ENCODE measurements at regions not wholly inside any gene's neighbourhood (a gene's known extent, or its start where the extent isn't known, plus 50 kb on each side); places are given as distances from the start of the nearest gene placed in this dataset.

DNA sequence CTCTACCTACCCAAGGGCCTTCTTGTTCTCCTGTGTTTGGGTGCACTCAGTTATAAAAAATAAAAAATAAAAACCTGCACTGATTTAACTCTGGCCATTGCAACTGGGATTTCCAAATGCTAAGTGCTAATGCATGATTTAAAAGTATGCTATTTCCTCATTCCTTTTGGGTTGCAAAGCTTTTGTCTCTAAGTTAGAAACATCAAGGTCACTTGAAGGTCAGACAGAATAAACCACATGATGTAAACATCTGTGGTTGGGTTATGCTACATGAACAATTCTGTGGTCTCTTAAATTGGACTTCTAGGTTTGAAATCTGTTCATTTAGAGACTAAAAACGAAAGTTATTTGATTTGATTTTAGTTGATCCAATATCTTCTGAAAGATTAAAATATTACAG, 1547.4 kb upstream of the TENM3 start:
- H3K9ac ChIP-seq (ENCODE audit: low read depth in 1 of 2, low read length in 2 of 2) = no peak overlapping the region
- no peaks in the 10 kb centered on the region for H3K27me3 ChIP-seq (ENCODE audit: control insufficient read depth in 1 of 2, insufficient read depth in 2 of 2, low read length in 2 of 2)
- no peaks in the 10 kb centered on the region for H3K4me1 ChIP-seq (ENCODE audit: control insufficient read depth in 1 of 2, insufficient read depth in 2 of 2, low read length in 2 of 2)
- H3K27ac ChIP-seq (ENCODE audit: low read depth, low read length) = no peak overlapping the region
- H3K9me3 ChIP-seq (ENCODE audit: control insufficient read depth in 1 of 2, low read length in 2 of 2) = no peaks in the 10 kb centered on the region
- no peaks in the 10 kb centered on the region for H3K36me3 ChIP-seq (ENCODE audit: control insufficient read depth in 1 of 2, insufficient read depth in 2 of 2, low read length in 2 of 2)
- no peak overlapping the region for H3K4me3 ChIP-seq (ENCODE audit: low read depth in 1 of 2, low read length in 2 of 2)

DNA sequence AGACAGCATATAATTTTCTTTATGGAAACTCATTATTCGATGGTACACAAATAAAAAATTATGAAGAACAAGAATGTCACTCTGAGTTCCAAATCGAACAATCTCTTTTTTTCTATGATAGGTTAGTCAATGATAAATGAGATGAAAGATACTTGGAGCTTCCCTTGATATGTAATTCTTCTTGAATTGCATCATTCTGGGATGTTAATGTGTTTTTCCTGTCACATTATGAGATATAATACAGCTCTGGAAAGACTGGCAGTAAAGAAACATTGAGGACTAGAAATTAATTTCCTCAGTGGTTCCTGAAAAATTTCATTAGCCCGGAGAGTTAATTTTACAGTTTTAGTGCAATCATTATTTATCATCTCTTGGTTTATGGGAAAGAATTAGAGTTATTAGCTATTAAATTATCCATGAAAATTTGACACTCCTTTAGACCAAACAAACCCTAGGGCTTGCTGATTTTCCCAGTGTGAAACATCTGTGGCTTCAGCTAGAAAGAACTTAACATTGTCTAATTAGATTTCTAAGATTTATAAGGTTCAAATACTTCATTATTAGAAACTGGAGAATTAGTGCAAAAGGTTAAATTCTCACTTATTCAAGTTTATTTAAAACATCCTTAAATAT, 1546.6 kb upstream of the TENM3 start:
- Histone ChIP-seq H3K4me1 (ENCODE audit: control insufficient read depth in 1 of 2, insufficient read depth in 2 of 2, low read length in 2 of 2) (no peaks in the 10 kb centered on the region), H3K4me3 (ENCODE audit: low read depth in 1 of 2, low read length in 2 of 2) (no peak overlapping the region)

DNA sequence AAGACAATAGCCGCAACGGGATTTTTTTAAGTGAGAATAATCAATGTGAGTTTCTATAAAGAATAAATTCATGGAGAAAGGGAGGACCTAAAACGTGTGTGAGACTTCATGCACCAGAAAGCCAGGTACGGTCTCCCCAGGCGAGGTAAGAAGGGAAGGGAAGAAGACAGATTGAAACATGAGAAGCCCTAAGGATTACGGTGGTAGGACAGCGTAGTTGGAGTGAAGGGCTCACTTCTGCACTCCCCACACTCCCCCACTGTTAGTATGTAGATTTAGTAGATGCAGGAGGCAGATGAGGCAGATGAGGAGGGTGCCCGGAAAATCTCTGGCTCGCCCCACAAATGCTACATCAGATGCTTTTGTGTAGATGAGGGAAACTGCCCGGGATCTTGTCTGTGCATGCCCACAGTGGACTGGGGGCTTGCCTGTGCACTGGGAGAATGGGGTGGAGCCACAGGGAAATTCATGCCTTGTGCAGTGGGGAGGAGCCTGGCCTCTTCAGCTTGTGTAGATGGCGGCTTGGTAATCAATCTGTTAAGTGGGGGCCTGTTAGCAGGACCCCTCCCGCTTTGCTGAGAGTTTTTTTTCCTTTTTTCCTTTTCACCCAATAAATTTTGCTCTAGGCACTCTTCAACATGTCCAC, 1544.5 kb upstream of the TENM3 start:
- Histone ChIP-seq H3K9me3 (ENCODE audit: control insufficient read depth in 1 of 2, low read length in 2 of 2) (no peaks in the 10 kb centered on the region), H3K4me3 (ENCODE audit: low read depth in 1 of 2, low read length in 2 of 2) (no peak overlapping the region), H3K9ac (ENCODE audit: low read depth in 1 of 2, low read length in 2 of 2) (no peak overlapping the region), H3K27me3 (ENCODE audit: control insufficient read depth in 1 of 2, insufficient read depth in 2 of 2, low read length in 2 of 2) (no peaks in the 10 kb centered on the region), H3K36me3 (ENCODE audit: control insufficient read depth in 1 of 2, insufficient read depth in 2 of 2, low read length in 2 of 2) (no peaks in the 10 kb centered on the region), H3K27ac (ENCODE audit: low read depth, low read length) (no peak overlapping the region), H3K4me1 (ENCODE audit: control insufficient read depth in 1 of 2, insufficient read depth in 2 of 2, low read length in 2 of 2) (no peaks in the 10 kb centered on the region)

More for the DNA sequence above, 1546.6 kb upstream of the TENM3 start:
- H3K9ac ChIP-seq (ENCODE audit: low read depth in 1 of 2, low read length in 2 of 2) = no peak overlapping the region
- H3K27me3 ChIP-seq (ENCODE audit: control insufficient read depth in 1 of 2, insufficient read depth in 2 of 2, low read length in 2 of 2) = no peaks in the 10 kb centered on the region
- no peaks in the 10 kb centered on the region for H3K36me3 ChIP-seq (ENCODE audit: control insufficient read depth in 1 of 2, insufficient read depth in 2 of 2, low read length in 2 of 2)
- H3K9me3 ChIP-seq (ENCODE audit: control insufficient read depth in 1 of 2, low read length in 2 of 2) = no peaks in the 10 kb centered on the region
- H3K27ac ChIP-seq (ENCODE audit: low read depth, low read length) = no peak overlapping the region

GRCh38 chr4:180706766-180707165, 1536.4 kb upstream of the TENM3 start:
- H3K9ac ChIP-seq (ENCODE audit: low read depth in 1 of 2, low read length in 2 of 2) = no peak overlapping the region

DNA sequence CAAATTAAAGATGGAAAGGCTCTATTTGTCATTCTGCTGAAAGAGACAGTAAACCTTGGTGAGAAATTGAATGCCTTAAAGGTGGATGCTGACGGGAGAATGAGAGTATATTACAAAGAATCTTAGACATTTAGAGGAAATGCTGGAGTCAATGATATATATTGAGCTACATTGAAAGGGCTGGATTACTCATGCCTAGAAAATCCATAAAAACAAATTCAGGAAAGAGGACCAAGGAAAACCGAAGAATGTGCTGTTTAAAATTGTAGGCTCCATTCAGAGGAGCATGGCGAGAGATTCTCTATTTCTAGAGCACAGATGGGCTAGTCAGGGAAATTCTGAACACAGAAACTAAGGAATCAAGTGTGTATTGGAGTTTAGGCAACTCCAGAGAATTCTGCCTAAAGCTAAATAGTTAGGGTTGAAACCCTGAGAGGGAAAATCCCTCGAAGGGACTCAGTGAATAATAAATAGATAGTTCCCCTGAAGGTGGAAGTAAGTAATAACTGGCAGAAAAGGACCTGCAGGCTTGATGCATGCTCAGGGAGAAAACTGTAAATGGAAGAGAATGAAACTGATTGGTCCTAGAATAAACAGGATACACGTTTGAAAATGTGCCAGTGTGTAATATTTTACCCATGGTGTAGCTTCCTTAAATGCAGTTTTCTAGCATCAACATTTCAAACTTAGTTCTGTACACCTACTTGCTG, 1532.4 kb upstream of the TENM3 start:
- H3K9ac ChIP-seq (ENCODE audit: low read depth in 1 of 2, low read length in 2 of 2) = no peak overlapping the region
- no peak overlapping the region for H3K4me3 ChIP-seq (ENCODE audit: low read depth in 1 of 2, low read length in 2 of 2)
- no peaks in the 10 kb centered on the region for H3K36me3 ChIP-seq (ENCODE audit: control insufficient read depth in 1 of 2, insufficient read depth in 2 of 2, low read length in 2 of 2)
- H3K27ac ChIP-seq (ENCODE audit: low read depth, low read length) = no peak overlapping the region
- no peaks in the 10 kb centered on the region for H3K4me1 ChIP-seq (ENCODE audit: control insufficient read depth in 1 of 2, insufficient read depth in 2 of 2, low read length in 2 of 2)
- no peaks in the 10 kb centered on the region for H3K27me3 ChIP-seq (ENCODE audit: control insufficient read depth in 1 of 2, insufficient read depth in 2 of 2, low read length in 2 of 2)
- peaks cover 0 to 5% of the 10 kb centered on the region in 2 donors for H3K9me3 ChIP-seq (ENCODE audit: control insufficient read depth in 1 of 2, low read length in 2 of 2)

More at GRCh38 chr4:180706766-180707165, 1536.4 kb upstream of the TENM3 start:
- H3K27me3 ChIP-seq (ENCODE audit: control insufficient read depth in 1 of 2, insufficient read depth in 2 of 2, low read length in 2 of 2) = no peaks in the 10 kb centered on the region
- H3K4me3 ChIP-seq (ENCODE audit: low read depth in 1 of 2, low read length in 2 of 2) = no peak overlapping the region
- H3K36me3 ChIP-seq (ENCODE audit: control insufficient read depth in 1 of 2, insufficient read depth in 2 of 2, low read length in 2 of 2) = no peaks in the 10 kb centered on the region
- H3K27ac ChIP-seq (ENCODE audit: low read depth, low read length) = no peak overlapping the region
- peaks cover 0 to 5% of the 10 kb centered on the region in 2 donors for H3K9me3 ChIP-seq (ENCODE audit: control insufficient read depth in 1 of 2, low read length in 2 of 2)
- no peaks in the 10 kb centered on the region for H3K4me1 ChIP-seq (ENCODE audit: control insufficient read depth in 1 of 2, insufficient read depth in 2 of 2, low read length in 2 of 2)

- Histone ChIP-seq H3K36me3 (ENCODE audit: control insufficient read depth in 1 of 2, insufficient read depth in 2 of 2, low read length in 2 of 2) (no peaks in the 10 kb centered on the region), H3K27me3 (ENCODE audit: control insufficient read depth in 1 of 2, insufficient read depth in 2 of 2, low read length in 2 of 2) (no peaks in the 10 kb centered on the region), H3K9me3 (ENCODE audit: control insufficient read depth in 1 of 2, low read length in 2 of 2) (no peaks in the 10 kb centered on the region), H3K4me1 (ENCODE audit: control insufficient read depth in 1 of 2, insufficient read depth in 2 of 2, low read length in 2 of 2) (no peaks in the 10 kb centered on the region), H3K4me3 (ENCODE audit: low read depth in 1 of 2, low read length in 2 of 2) (no peak overlapping the region), H3K9ac (ENCODE audit: low read depth in 1 of 2, low read length in 2 of 2) (no peak overlapping the region), H3K27ac (ENCODE audit: low read depth, low read length) (no peak overlapping the region)
Measured at GRCh38 chr4:180717451-180718033, 1525.7 kb upstream of the TENM3 start.

DNA sequence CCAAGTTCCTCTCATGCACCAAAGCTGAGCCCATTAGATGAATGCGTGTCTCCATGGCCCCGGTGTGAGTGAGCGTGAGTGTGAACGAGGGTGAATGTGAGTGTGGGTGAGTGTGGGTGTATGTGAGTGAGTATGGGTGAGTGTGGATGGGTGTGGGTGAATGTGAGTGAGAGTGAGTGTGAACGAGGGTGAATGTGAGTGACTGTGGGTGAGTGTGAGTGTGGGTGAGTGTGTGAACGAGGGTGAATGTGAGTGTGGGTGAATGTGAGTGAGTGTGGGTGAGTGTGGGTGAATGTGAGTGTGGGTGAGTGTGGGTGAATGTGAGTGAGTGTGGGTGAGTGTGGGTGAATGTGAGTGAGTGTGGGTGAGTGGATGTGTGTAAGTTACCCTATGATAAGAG, 1521.8 kb upstream of the TENM3 start:
- Histone ChIP-seq H3K9ac (ENCODE audit: low read depth in 1 of 2, low read length in 2 of 2) (no peak overlapping the region), H3K27me3 (ENCODE audit: control insufficient read depth in 1 of 2, insufficient read depth in 2 of 2, low read length in 2 of 2) (no peaks in the 10 kb centered on the region), H3K36me3 (ENCODE audit: control insufficient read depth in 1 of 2, insufficient read depth in 2 of 2, low read length in 2 of 2) (no peaks in the 10 kb centered on the region), H3K9me3 (ENCODE audit: control insufficient read depth in 1 of 2, low read length in 2 of 2) (peaks cover 0 to 5% of the 10 kb centered on the region in 2 donors), H3K27ac (ENCODE audit: low read depth, low read length) (no peak overlapping the region), H3K4me3 (ENCODE audit: low read depth in 1 of 2, low read length in 2 of 2) (no peak overlapping the region), H3K4me1 (ENCODE audit: control insufficient read depth in 1 of 2, insufficient read depth in 2 of 2, low read length in 2 of 2) (no peaks in the 10 kb centered on the region)

GRCh38 chr4:180726611-180727010, 1516.6 kb upstream of the TENM3 start:
- H3K4me1 ChIP-seq (ENCODE audit: control insufficient read depth in 1 of 2, insufficient read depth in 2 of 2, low read length in 2 of 2) = no peaks in the 10 kb centered on the region
- no peak overlapping the region for H3K4me3 ChIP-seq (ENCODE audit: low read depth in 1 of 2, low read length in 2 of 2)
- no peak overlapping the region for H3K9ac ChIP-seq (ENCODE audit: low read depth in 1 of 2, low read length in 2 of 2)
- H3K36me3 ChIP-seq (ENCODE audit: control insufficient read depth in 1 of 2, insufficient read depth in 2 of 2, low read length in 2 of 2) = no peaks in the 10 kb centered on the region
- H3K9me3 ChIP-seq (ENCODE audit: control insufficient read depth in 1 of 2, low read length in 2 of 2) = peaks cover 0 to 9% of the 10 kb centered on the region in 2 donors
- H3K27ac ChIP-seq (ENCODE audit: low read depth, low read length) = no peak overlapping the region
- H3K27me3 ChIP-seq (ENCODE audit: control insufficient read depth in 1 of 2, insufficient read depth in 2 of 2, low read length in 2 of 2) = no peaks in the 10 kb centered on the region

DNA sequence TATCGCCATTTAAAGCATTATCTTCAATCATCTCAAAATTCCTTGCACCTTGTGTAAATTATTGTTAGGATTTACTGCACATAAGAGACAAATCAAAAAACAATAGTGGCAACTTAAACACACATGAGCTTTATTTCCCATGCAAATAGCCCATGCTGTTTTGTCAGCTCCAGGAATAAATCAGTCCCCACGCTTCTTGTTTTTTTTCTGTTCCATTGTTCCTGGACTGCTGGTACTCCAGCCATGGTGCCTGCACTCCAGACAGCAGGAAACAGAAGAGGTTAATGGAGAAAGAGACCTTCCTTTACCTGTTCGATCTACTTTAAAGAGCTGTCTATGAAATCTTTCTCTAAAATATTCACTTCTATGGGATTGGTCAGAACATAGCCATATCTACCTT, 1515.7 kb upstream of the TENM3 start:
- Histone ChIP-seq H3K27me3 (ENCODE audit: control insufficient read depth in 1 of 2, insufficient read depth in 2 of 2, low read length in 2 of 2) (no peaks in the 10 kb centered on the region), H3K4me1 (ENCODE audit: control insufficient read depth in 1 of 2, insufficient read depth in 2 of 2, low read length in 2 of 2) (no peaks in the 10 kb centered on the region), H3K9me3 (ENCODE audit: control insufficient read depth in 1 of 2, low read length in 2 of 2) (peaks cover 0 to 9% of the 10 kb centered on the region in 2 donors), H3K4me3 (ENCODE audit: low read depth in 1 of 2, low read length in 2 of 2) (no peak overlapping the region), H3K27ac (ENCODE audit: low read depth, low read length) (no peak overlapping the region), H3K9ac (ENCODE audit: low read depth in 1 of 2, low read length in 2 of 2) (no peak overlapping the region), H3K36me3 (ENCODE audit: control insufficient read depth in 1 of 2, insufficient read depth in 2 of 2, low read length in 2 of 2) (no peaks in the 10 kb centered on the region)
